Neural cell (in vitro differentiated cells): ENCODE measurements at regions not wholly inside any gene's neighbourhood (a gene's known extent, or its start where the extent isn't known, plus 50 kb on each side); places are given as distances from the start of the nearest gene placed in this dataset.

Experiments used
- H2AFZ ChIP-seq: fragments of 200-600, 300-800 bp; sonication (generic), shearing (Covaris generic); 2 replicates; pipeline ENCODE4 v1.6.0; 2014; ENCODE audit warnings: low read depth, mild to moderate bottlenecking, antibody characterized with exemption, low read length, moderate library complexity
- H3F3A ChIP-seq: fragments of 200-600 bp; shearing (Covaris generic); 2 replicates; pipeline ENCODE4 v1.6.1; 2016; ENCODE audit warnings: mild to moderate bottlenecking, moderate library complexity, mixed read lengths, antibody characterized with exemption, low read length; ENCODE audit not compliant: insufficient read depth, poor library complexity, severe bottlenecking
- H3K27ac ChIP-seq: fragments of 200-600, 300-800 bp; sonication (generic), shearing (Covaris generic); 2 replicates; pipeline ENCODE4 v1.5.1; 2014; ENCODE audit warnings: mild to moderate bottlenecking, low read length, moderate library complexity
- H3K27me3 ChIP-seq: fragments of 300-800, 200-600 bp; sonication (generic), shearing (Covaris generic); 2 replicates; pipeline ENCODE4 v1.6.0; 2014; ENCODE audit warnings: mild to moderate bottlenecking, low read depth, low read length, moderate library complexity; ENCODE audit not compliant: insufficient read depth
- H3K36me3 ChIP-seq: fragments of 300-800, 200-600 bp; sonication (generic), shearing (Covaris generic); 2 replicates; pipeline ENCODE4 v1.5.1; 2014; ENCODE audit warnings: mild to moderate bottlenecking, antibody characterized with exemption, low read length, moderate library complexity; ENCODE audit not compliant: insufficient read depth
- H3K4me2 ChIP-seq: fragments of 300-800, 200-600 bp; sonication (generic), shearing (Covaris generic); 2 replicates; pipeline ENCODE4 v1.6.0; 2014; ENCODE audit warnings: mild to moderate bottlenecking, low read length
- H3K4me3 ChIP-seq: fragments of 300-800, 200-600 bp; sonication (generic), shearing (Covaris generic); 2 replicates; pipeline ENCODE4 v1.5.1; 2014; ENCODE audit warnings: mild to moderate bottlenecking, low read length, moderate library complexity
- H3K79me2 ChIP-seq: fragments of 200-600 bp; shearing (Covaris generic); replicated peaks from 2 replicates; pipeline ENCODE4 v1.6.0; 2014; ENCODE audit warnings: mild to moderate bottlenecking, low read length, moderate library complexity; ENCODE audit not compliant: insufficient read depth
- H3K9ac ChIP-seq: fragments of 300-800, 200-600 bp; sonication (generic), shearing (Covaris generic); 2 replicates; pipeline ENCODE4 v1.6.1; 2016; ENCODE audit warnings: mild to moderate bottlenecking, low read length, mixed read lengths
- H3K9me2 ChIP-seq: fragments of 200-600 bp; shearing (Covaris generic); 2 replicates; pipeline ENCODE4 v1.6.1; 2016; ENCODE audit warnings: mild to moderate bottlenecking, low read length, mixed read lengths; ENCODE audit not compliant: insufficient read depth
- H3K9me3 ChIP-seq: fragments of 200-600, 300-800 bp; sonication (generic), shearing (Covaris generic); 2 replicates; pipeline ENCODE4 v1.6.1; 2016; ENCODE audit warnings: mild to moderate bottlenecking, mixed run types, low read length, moderate library complexity, mixed read lengths
- H4K20me1 ChIP-seq: fragments of 200-600 bp; shearing (Covaris generic); 2 replicates; pipeline ENCODE4 v1.6.1; 2016; ENCODE audit warnings: mild to moderate bottlenecking, mixed run types; ENCODE audit not compliant: insufficient read depth
- EP300 ChIP-seq: fragments of 450-650 bp; conservative IDR thresholded peaks from 2 replicates; pipeline ENCODE4 v1.6.1; 2014; ENCODE audit warnings: antibody characterized with exemption, mild to moderate bottlenecking, moderate library complexity; ENCODE audit not compliant: poor library complexity, severe bottlenecking
- EZH2 ChIP-seq: fragments of 200-600, 300-800 bp; shearing (Covaris generic), sonication (generic); IDR thresholded peaks from 2 replicates; pipeline ENCODE4 v1.6.1; 2014; ENCODE audit warnings: antibody characterized with exemption, low read length, borderline replicate concordance, mild to moderate bottlenecking; ENCODE audit not compliant: insufficient read depth, poor library complexity, severe bottlenecking
- MXI1 ChIP-seq: fragments of 450-650 bp; conservative IDR thresholded peaks from 2 replicates; pipeline ENCODE4 v1.6.1; 2014; ENCODE audit warnings: antibody characterized with exemption, mild to moderate bottlenecking; ENCODE audit not compliant: poor library complexity, severe bottlenecking
- POLR2AphosphoS5 ChIP-seq: IDR thresholded peaks from 2 replicates; pipeline ENCODE4 v1.6.1; 2012
- RAD21 ChIP-seq: fragments of 450-650 bp; conservative IDR thresholded peaks from 2 replicates; pipeline ENCODE4 v1.6.1; 2014; ENCODE audit warnings: antibody characterized with exemption, mild to moderate bottlenecking, moderate library complexity
- SMC3 ChIP-seq: fragments of 450-650 bp; conservative IDR thresholded peaks from 2 replicates; pipeline ENCODE4 v1.6.1; 2014; ENCODE audit warnings: antibody characterized with exemption, mild to moderate bottlenecking, moderate library complexity; ENCODE audit not compliant: poor library complexity
- TAF1 ChIP-seq: IDR thresholded peaks from 2 replicates; pipeline ENCODE4 v1.6.1; 2012; ENCODE audit warnings: low read depth
- TF ChIP-seq, protein P1 (sequence below): fragments of 450-650 bp; IDR thresholded peaks from 2 replicates; pipeline ENCODE4 v1.5.1; 2014; ENCODE audit warnings: antibody characterized with exemption, mild to moderate bottlenecking, moderate library complexity; ENCODE audit not compliant: poor library complexity, severe bottlenecking
- TF ChIP-seq, protein P2 (sequence below): IDR thresholded peaks from 2 replicates; pipeline ENCODE4 v1.6.1; 2012; ENCODE audit warnings: borderline replicate concordance

GRCh38 chr1:78373676-78374075 is 117.1 kb upstream of the PTGFR start:
- Histone ChIP-seq H3K79me2 (no peaks in the 10 kb centered on the region), H3K36me3 (no peaks in the 10 kb centered on the region), H3K9me3 (no peaks in the 10 kb centered on the region), H2AFZ (no peak overlapping the region), H3K4me3 (no peak overlapping the region), H4K20me1 (no peaks in the 10 kb centered on the region), H3F3A (no peaks in the 10 kb centered on the region), H3K27me3 (no peaks in the 10 kb centered on the region), H3K9me2 (no peaks in the 10 kb centered on the region), H3K27ac (no peak overlapping the region), H3K9ac (no peak overlapping the region), H3K4me2 (no peak overlapping the region)
- TF ChIP-seq, protein P1, sequence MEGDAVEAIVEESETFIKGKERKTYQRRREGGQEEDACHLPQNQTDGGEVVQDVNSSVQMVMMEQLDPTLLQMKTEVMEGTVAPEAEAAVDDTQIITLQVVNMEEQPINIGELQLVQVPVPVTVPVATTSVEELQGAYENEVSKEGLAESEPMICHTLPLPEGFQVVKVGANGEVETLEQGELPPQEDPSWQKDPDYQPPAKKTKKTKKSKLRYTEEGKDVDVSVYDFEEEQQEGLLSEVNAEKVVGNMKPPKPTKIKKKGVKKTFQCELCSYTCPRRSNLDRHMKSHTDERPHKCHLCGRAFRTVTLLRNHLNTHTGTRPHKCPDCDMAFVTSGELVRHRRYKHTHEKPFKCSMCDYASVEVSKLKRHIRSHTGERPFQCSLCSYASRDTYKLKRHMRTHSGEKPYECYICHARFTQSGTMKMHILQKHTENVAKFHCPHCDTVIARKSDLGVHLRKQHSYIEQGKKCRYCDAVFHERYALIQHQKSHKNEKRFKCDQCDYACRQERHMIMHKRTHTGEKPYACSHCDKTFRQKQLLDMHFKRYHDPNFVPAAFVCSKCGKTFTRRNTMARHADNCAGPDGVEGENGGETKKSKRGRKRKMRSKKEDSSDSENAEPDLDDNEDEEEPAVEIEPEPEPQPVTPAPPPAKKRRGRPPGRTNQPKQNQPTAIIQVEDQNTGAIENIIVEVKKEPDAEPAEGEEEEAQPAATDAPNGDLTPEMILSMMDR: no peak
- TF ChIP-seq EP300 (no peak), SMC3 (no peak), RAD21 (no peak), EZH2 (no peak), TAF1 (no peak), POLR2AphosphoS5 (no peak), MXI1 (no peak)
- TF ChIP-seq, protein P2, sequence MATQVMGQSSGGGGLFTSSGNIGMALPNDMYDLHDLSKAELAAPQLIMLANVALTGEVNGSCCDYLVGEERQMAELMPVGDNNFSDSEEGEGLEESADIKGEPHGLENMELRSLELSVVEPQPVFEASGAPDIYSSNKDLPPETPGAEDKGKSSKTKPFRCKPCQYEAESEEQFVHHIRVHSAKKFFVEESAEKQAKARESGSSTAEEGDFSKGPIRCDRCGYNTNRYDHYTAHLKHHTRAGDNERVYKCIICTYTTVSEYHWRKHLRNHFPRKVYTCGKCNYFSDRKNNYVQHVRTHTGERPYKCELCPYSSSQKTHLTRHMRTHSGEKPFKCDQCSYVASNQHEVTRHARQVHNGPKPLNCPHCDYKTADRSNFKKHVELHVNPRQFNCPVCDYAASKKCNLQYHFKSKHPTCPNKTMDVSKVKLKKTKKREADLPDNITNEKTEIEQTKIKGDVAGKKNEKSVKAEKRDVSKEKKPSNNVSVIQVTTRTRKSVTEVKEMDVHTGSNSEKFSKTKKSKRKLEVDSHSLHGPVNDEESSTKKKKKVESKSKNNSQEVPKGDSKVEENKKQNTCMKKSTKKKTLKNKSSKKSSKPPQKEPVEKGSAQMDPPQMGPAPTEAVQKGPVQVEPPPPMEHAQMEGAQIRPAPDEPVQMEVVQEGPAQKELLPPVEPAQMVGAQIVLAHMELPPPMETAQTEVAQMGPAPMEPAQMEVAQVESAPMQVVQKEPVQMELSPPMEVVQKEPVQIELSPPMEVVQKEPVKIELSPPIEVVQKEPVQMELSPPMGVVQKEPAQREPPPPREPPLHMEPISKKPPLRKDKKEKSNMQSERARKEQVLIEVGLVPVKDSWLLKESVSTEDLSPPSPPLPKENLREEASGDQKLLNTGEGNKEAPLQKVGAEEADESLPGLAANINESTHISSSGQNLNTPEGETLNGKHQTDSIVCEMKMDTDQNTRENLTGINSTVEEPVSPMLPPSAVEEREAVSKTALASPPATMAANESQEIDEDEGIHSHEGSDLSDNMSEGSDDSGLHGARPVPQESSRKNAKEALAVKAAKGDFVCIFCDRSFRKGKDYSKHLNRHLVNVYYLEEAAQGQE: no peak

GRCh38 chr1:78375996-78376395 is 114.8 kb upstream of the PTGFR start:
- no peaks in the 10 kb centered on the region for H4K20me1 ChIP-seq
- TF ChIP-seq, protein P2: no peak
- TF ChIP-seq RAD21 (no peak), POLR2AphosphoS5 (no peak), TAF1 (no peak), EZH2 (no peak), SMC3 (no peak), MXI1 (no peak)
- TF ChIP-seq, protein P1: no peak
- H3F3A ChIP-seq: no peaks in the 10 kb centered on the region
- H3K27me3 ChIP-seq: no peaks in the 10 kb centered on the region
- no peak overlapping the region for H3K27ac ChIP-seq
- H3K36me3 ChIP-seq: no peaks in the 10 kb centered on the region
- H3K4me3 ChIP-seq: no peak overlapping the region
- H3K9me3 ChIP-seq: no peaks in the 10 kb centered on the region
- no peaks in the 10 kb centered on the region for H3K79me2 ChIP-seq
- no peaks in the 10 kb centered on the region for H3K9me2 ChIP-seq
- no peak overlapping the region for H2AFZ ChIP-seq
- no peak overlapping the region for H3K4me2 ChIP-seq
- H3K9ac ChIP-seq: no peak overlapping the region
